ENCODE measurements at regions not wholly inside any gene's neighbourhood (a gene's known extent, or its start where the extent isn't known, plus 50 kb on each side); places are given as distances from the start of the nearest gene placed in this dataset.

- ATAC-seq (no peak), FAIRE-seq (no peak), DNase-seq (ENCODE audit: extremely low read depth in 1 of 4, low spot score in 3 of 4) (no peak)
- ChIA-PET CTCF (ENCODE audit: low intra/inter-chr PET ratio) (no interaction called here), POLR2A (interaction anchor here (0.6 kb wide), 1 partner anchor 13 kb away, joined by 3 read pairs; no protein-coding TSS in a partner anchor)
- intact Hi-C loops (cut with micrococcal nuclease) (no loop called here), in situ Hi-C loops (cut with MboI) (no loop called here)
- H3K27me3 ChIP-seq (ENCODE audit: control insufficient read depth in 2 of 2, insufficient read depth in 2 of 2, low read length in 2 of 2): peaks cover 36 to 55% of the 10 kb centered on the region in 2 experiments
- H3K9me1 ChIP-seq (ENCODE audit: control insufficient read depth, insufficient read depth, low read length): no peaks in the 10 kb centered on the region
- TF ChIP-seq ELF4 (CRISPR knock-in tag; IDR thresholded peaks at IDR 0.05) (no peak), NCOA2 (IDR thresholded peaks at IDR 0.05; ENCODE audit: partially characterized antibody in 2 of 2) (no peak), CCNT2 (IDR thresholded peaks at IDR 0.05; ENCODE audit: borderline replicate concordance, extremely low read depth, insufficient read length, low read depth, low read length) (no peak), ZNF589 (CRISPR knock-in tag; IDR thresholded peaks at IDR 0.05; ENCODE audit: low read depth) (no peak), SMAD2 (IDR thresholded peaks at IDR 0.05; ENCODE audit: low read depth, low read length) (no peak), ATF2 (CRISPR knock-in tag; IDR thresholded peaks at IDR 0.05) (no peak), ZNF140 (CRISPR knock-in tag; IDR thresholded peaks at IDR 0.05) (no peak), TRIM28 (IDR thresholded peaks at IDR 0.05) (no peak), ZNF184 (CRISPR knock-in tag; IDR thresholded peaks at IDR 0.05) (no peak), ZFP91 (CRISPR knock-in tag; IDR thresholded peaks at IDR 0.05) (no peak), SP2 (IDR thresholded peaks at IDR 0.05; ENCODE audit: extremely low read depth, low read depth, low read length, poor library complexity, severe bottlenecking) (no peak), KLF16 (IDR thresholded peaks at IDR 0.05) (no peak), RCOR1 (IDR thresholded peaks at IDR 0.05; ENCODE audit: borderline replicate concordance in 1 of 2, low read depth in 2 of 2, low read length in 2 of 2) (no peak), FUS (optimal IDR thresholded peaks at IDR 0.05; ENCODE audit: low read depth, low read length) (no peak), MEF2A (IDR thresholded peaks at IDR 0.05; ENCODE audit: control insufficient read depth, low read depth, low read length) (no peak), FIP1L1 (IDR thresholded peaks at IDR 0.05; ENCODE audit: low read depth, low read length, poor library complexity, severe bottlenecking) (no peak)
- no peaks in the 10 kb centered on the region for H3K4me1 ChIP-seq (replicated peaks in 1 of 2; ENCODE audit: control insufficient read depth in 2 of 2, insufficient read depth in 2 of 2, low read length in 2 of 2)
- H4K20me1 ChIP-seq (replicated peaks; ENCODE audit: control insufficient read depth, insufficient read depth, low read length): no peaks in the 10 kb centered on the region; the same call in 1 of the 2 replicates
- no peak overlapping the region for H2AFZ ChIP-seq (ENCODE audit: low read depth, low read length)
- H3K79me2 ChIP-seq (ENCODE audit: control insufficient read depth, insufficient read depth, low read length): no peaks in the 10 kb centered on the region
- H3K9ac ChIP-seq (ENCODE audit: insufficient read depth in 1 of 2, low read depth in 2 of 2, low read length in 2 of 2): no peak overlapping the region
- H3K36me3 ChIP-seq (ENCODE audit: control insufficient read depth, insufficient read depth, low read length): no peaks in the 10 kb centered on the region
- no peaks in the 10 kb centered on the region for H3K9me3 ChIP-seq (replicated peaks; ENCODE audit: control insufficient read depth, insufficient read depth, low read depth, low read length)
- H3K4me2 ChIP-seq (ENCODE audit: insufficient read depth, low read length): no peak overlapping the region
- no TSS peak for BruUV-seq (replicated peaks)
- H3K4me3 ChIP-seq: no peak overlapping the region
- no peak overlapping the region for H3K27ac ChIP-seq (ENCODE audit: extremely low read depth, low read depth, low read length)
- WGBS (ENCODE audit: insufficient coverage, low coverage, missing lambda C conversion rate): 0% methylated on average over 11 of the region's 11 CpGs
These were observed 69.3 kb downstream of the DACT2 start for GRCh38 chr6:168250250-168250649.
